NB4 (cell line): ENCODE measurements at regions not wholly inside any gene's neighbourhood (a gene's known extent, or its start where the extent isn't known, plus 50 kb on each side); places are given as distances from the start of the nearest gene placed in this dataset.

ENCODE experiments used
- DNase-seq: peaks from one replicate; pipeline ENCODE4 v3.0.0; 2010; ENCODE audit warnings: low read depth
- H3K4me3 ChIP-seq: one replicate; pipeline ENCODE4 v1.5.1; 2011; ENCODE audit warnings: mild to moderate bottlenecking, low read depth, low read length, moderate library complexity
- MAX ChIP-seq: IDR thresholded peaks from 2 replicates; pipeline ENCODE4 v1.6.1; 2011; ENCODE audit warnings: low read depth, low read length
- MYC ChIP-seq: IDR thresholded peaks from 2 replicates; pipeline ENCODE4 v1.6.1; 2011; ENCODE audit warnings: low read depth, low read length
- POLR2A ChIP-seq: IDR thresholded peaks from 2 replicates; pipeline ENCODE4 v1.6.1; 2011; ENCODE audit warnings: mild to moderate bottlenecking; ENCODE audit not compliant: insufficient read length; ENCODE audit errors: extremely low read depth
- TF ChIP-seq, protein P1 (sequence below): IDR thresholded peaks from one replicate; pipeline ENCODE4 v1.5.1; 2012; ENCODE audit warnings: low read depth, low read length

DNA sequence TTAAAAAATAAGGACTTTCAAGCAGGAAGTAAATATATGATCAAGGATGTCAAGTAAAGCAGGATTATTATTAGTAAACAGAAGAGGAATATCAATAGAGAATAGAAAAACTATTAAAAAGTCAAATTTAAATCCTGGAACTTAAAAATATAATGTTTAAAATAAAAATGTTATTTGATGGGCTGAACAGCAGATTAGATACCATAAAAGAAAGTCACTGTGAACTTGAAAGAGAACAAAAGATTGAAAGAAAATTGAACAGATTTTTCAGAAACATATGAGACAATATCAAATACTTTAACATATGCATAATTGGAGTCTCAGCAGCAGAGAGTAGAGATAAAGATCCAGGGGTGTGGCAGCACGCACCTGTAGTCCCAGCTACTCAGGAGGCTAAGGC, 1213.7 kb upstream of the AUTS2 start:
- TF ChIP-seq POLR2A (no peak), MYC (no peak), MAX (no peak)
- TF ChIP-seq, protein P1, sequence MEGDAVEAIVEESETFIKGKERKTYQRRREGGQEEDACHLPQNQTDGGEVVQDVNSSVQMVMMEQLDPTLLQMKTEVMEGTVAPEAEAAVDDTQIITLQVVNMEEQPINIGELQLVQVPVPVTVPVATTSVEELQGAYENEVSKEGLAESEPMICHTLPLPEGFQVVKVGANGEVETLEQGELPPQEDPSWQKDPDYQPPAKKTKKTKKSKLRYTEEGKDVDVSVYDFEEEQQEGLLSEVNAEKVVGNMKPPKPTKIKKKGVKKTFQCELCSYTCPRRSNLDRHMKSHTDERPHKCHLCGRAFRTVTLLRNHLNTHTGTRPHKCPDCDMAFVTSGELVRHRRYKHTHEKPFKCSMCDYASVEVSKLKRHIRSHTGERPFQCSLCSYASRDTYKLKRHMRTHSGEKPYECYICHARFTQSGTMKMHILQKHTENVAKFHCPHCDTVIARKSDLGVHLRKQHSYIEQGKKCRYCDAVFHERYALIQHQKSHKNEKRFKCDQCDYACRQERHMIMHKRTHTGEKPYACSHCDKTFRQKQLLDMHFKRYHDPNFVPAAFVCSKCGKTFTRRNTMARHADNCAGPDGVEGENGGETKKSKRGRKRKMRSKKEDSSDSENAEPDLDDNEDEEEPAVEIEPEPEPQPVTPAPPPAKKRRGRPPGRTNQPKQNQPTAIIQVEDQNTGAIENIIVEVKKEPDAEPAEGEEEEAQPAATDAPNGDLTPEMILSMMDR = no peak
- DNase-seq = no peak
- H3K4me3 ChIP-seq = no peak overlapping the region

DNA sequence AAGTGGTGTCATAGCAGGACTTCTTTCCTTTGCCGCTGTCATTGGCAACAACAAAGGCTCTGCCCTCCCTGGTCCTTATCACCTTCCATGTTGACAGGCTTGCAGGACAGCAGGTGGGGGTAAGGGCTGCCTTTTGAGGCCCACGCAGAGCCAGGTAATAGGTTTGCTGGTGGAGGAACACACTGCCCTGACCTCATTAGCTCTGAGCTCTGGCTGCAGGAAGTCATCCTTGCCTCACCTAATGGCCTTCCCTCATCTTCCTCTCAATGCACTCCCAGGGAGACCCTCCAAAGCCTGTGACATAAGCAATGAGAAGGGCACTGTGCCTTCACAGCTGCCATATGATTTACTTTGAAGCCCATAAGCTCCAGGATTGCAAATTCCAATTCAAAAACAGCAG, 1205.2 kb upstream of the AUTS2 start:
- no peak for DNase-seq
- TF ChIP-seq, protein P1 = no peak
- no peak for TF ChIP-seq MAX
- no peak for TF ChIP-seq MYC
- H3K4me3 ChIP-seq = no peak overlapping the region

DNA sequence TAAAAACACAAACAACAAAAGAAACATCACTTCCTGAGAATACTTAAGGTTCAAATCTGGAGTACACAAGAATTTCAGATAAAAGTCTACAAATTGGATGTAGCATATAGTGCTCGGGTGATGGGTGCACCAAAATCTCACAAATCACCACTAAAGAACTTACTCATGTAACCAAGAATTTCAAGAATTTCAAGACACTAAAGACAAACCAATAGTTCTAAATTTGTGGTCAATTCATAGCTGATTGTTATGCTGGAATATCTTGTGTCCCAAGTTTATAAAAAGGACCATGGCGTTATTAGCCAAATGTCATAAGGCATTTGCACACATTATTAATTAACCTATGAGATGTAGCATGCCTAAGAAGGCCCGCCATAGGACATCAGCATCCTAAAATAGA, 1204.1 kb upstream of the AUTS2 start:
- no peak for DNase-seq
- no peak for TF ChIP-seq MYC
- TF ChIP-seq MAX = no peak
- no peak for TF ChIP-seq POLR2A
- TF ChIP-seq, protein P1 = no peak
- H3K4me3 ChIP-seq = no peak overlapping the region

GRCh38 chr7:68399991-68400590, 1198.2 kb upstream of the AUTS2 start:
- no peak for DNase-seq
- H3K4me3 ChIP-seq = no peak overlapping the region
- TF ChIP-seq POLR2A (no peak), MAX (no peak), MYC (no peak)
- TF ChIP-seq, protein P1 = no peak

DNA sequence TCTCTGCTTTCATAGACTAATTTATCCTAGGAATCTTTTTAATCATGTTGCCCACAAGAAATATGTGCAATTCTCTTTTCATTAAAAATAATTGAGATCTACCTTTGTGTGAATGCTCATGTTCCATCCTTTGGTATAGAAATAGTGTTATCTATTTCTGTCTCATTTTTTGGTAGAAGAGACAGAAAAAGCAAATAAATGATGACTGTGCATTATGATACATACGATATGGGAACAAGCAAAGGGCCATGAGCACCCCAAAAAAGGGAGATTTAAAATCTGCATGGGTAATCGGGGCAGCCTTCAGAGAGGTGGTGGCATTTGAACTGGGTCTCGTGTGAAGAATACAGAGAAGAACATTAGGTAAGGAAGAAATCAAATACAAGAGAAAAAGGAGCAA, 1197.5 kb upstream of the AUTS2 start:
- no peak for DNase-seq
- H3K4me3 ChIP-seq = no peak overlapping the region
- no peak for TF ChIP-seq POLR2A
- no peak for TF ChIP-seq MYC
- TF ChIP-seq MAX = no peak
- TF ChIP-seq, protein P1 = no peak
